SK-N-SH treated with all-trans-retinoic acid at 6 μM for 48 hours (cell line): ENCODE measurements at regions not wholly inside any gene's neighbourhood (a gene's known extent, or its start where the extent isn't known, plus 50 kb on each side); places are given as distances from the start of the nearest gene placed in this dataset.

ENCODE experiments used
- ATAC-seq: fragments of 200-7000 bp; cut with Tn5 transposase; 3 replicates; pipeline ENCODE4 v1.9.1; 2020; ENCODE audit warnings: mild to moderate bottlenecking, moderate library complexity
- ARNTL ChIP-seq: fragments of 450-650 bp; formaldehyde crosslinking; IDR thresholded peaks from 2 replicates; pipeline ENCODE4 v1.5.0; 2020; ENCODE audit warnings: low read depth, mild to moderate bottlenecking, moderate library complexity, borderline replicate concordance
- BACH2 ChIP-seq: fragments of 250-450 bp; sonication (Bioruptor Pico); IDR thresholded peaks from 2 replicates; pipeline ENCODE4 v1.9.0; 2021; ENCODE audit warnings: mild to moderate bottlenecking, borderline replicate concordance
- CSDC2 ChIP-seq: fragments of 250-450 bp; sonication (Bioruptor Pico); IDR thresholded peaks from 2 replicates; pipeline ENCODE4 v1.5.0; 2020; ENCODE audit warnings: mild to moderate bottlenecking, moderate library complexity
- CSRNP3 ChIP-seq: fragments of 250-450 bp; sonication (Bioruptor Pico); IDR thresholded peaks from 2 replicates; pipeline ENCODE4 v1.5.1; 2021; ENCODE audit warnings: mild to moderate bottlenecking, moderate library complexity
- ESRRG ChIP-seq: fragments of 250-450 bp; sonication (Bioruptor Pico); IDR thresholded peaks from 2 replicates; pipeline ENCODE4 v1.6.1; 2021; ENCODE audit warnings: mild to moderate bottlenecking
- GLIS3 ChIP-seq: fragments of 250-450 bp; sonication (Bioruptor Pico); IDR thresholded peaks from 2 replicates; pipeline ENCODE4 v1.5.0; 2020; ENCODE audit warnings: mild to moderate bottlenecking, moderate library complexity
- ISL1 ChIP-seq: fragments of 250-450 bp; sonication (Bioruptor Pico); IDR thresholded peaks from 2 replicates; pipeline ENCODE4 v2.1.2; 2022; ENCODE audit warnings: mild to moderate bottlenecking, moderate library complexity
- OSR1 ChIP-seq: fragments of 250-450 bp; sonication (Bioruptor Pico); IDR thresholded peaks from 2 replicates; pipeline ENCODE4 v1.8.0; 2022; ENCODE audit warnings: moderate library complexity, mild to moderate bottlenecking, inconsistent platforms
- PATZ1 ChIP-seq: fragments of 250-450 bp; sonication (Bioruptor Pico); IDR thresholded peaks from 2 replicates; pipeline ENCODE4 v1.8.0; 2020; ENCODE audit warnings: mild to moderate bottlenecking, moderate library complexity, borderline replicate concordance
- POU6F1 ChIP-seq: fragments of 250-450 bp; sonication (Bioruptor Pico); IDR thresholded peaks from 2 replicates; pipeline ENCODE4 v1.8.0; 2021; ENCODE audit warnings: low read depth, mild to moderate bottlenecking, moderate library complexity, borderline replicate concordance
- PPARA ChIP-seq: fragments of 250-450 bp; sonication (Bioruptor Pico); IDR thresholded peaks from 2 replicates; pipeline ENCODE4 v1.5.0; 2020; ENCODE audit warnings: mild to moderate bottlenecking, borderline replicate concordance
- RARB ChIP-seq: fragments of 250-450 bp; sonication (Bioruptor Pico); IDR thresholded peaks from 2 replicates; pipeline ENCODE4 v1.8.0; 2021; ENCODE audit warnings: mild to moderate bottlenecking, moderate library complexity
- SNAI2 ChIP-seq: fragments of 250-450 bp; sonication (Bioruptor Pico); IDR thresholded peaks from 2 replicates; pipeline ENCODE4 v1.5.0; 2020; ENCODE audit warnings: mild to moderate bottlenecking, moderate library complexity
- TCF4 ChIP-seq: fragments of 250-450 bp; sonication (Bioruptor Pico); IDR thresholded peaks from 2 replicates; pipeline ENCODE4 v1.8.0; 2021; ENCODE audit warnings: mild to moderate bottlenecking, moderate library complexity, borderline replicate concordance
- TOX ChIP-seq: fragments of 250-450 bp; sonication (Bioruptor Pico); IDR thresholded peaks from 2 replicates; pipeline ENCODE4 v1.8.0; 2021; ENCODE audit warnings: mild to moderate bottlenecking, moderate library complexity, borderline replicate concordance
- TSHZ2 ChIP-seq: fragments of 250-450 bp; sonication (Bioruptor Pico); IDR thresholded peaks from 2 replicates; pipeline ENCODE4 v1.5.0; 2020; ENCODE audit warnings: mild to moderate bottlenecking, moderate library complexity
- ZC3H10 ChIP-seq: fragments of 250-450 bp; sonication (Bioruptor Pico); IDR thresholded peaks from 2 replicates; pipeline ENCODE4 v1.5.1; 2021; ENCODE audit warnings: mild to moderate bottlenecking, moderate library complexity
- ZFP3 ChIP-seq: fragments of 250-450 bp; sonication (Bioruptor Pico); IDR thresholded peaks from 2 replicates; pipeline ENCODE4 v1.5.0; 2020; ENCODE audit warnings: mild to moderate bottlenecking, moderate library complexity
- ZFP30 ChIP-seq: fragments of 450-650 bp; formaldehyde crosslinking; IDR thresholded peaks from 2 replicates; pipeline ENCODE4 v1.5.0; 2022; ENCODE audit warnings: mild to moderate bottlenecking, moderate library complexity
- ZNF565 ChIP-seq: fragments of 450-650 bp; formaldehyde crosslinking; conservative IDR thresholded peaks from 2 replicates; pipeline ENCODE4 v1.5.0; 2020; ENCODE audit warnings: low read depth, mild to moderate bottlenecking, moderate library complexity
- ZNF70 ChIP-seq: fragments of 450-650 bp; formaldehyde crosslinking; IDR thresholded peaks from 2 replicates; pipeline ENCODE4 v1.5.0; 2020; ENCODE audit warnings: mild to moderate bottlenecking, moderate library complexity
- ZNF8 ChIP-seq: fragments of 450-650 bp; formaldehyde crosslinking; IDR thresholded peaks from 2 replicates; pipeline ENCODE4 v1.5.0; 2020; ENCODE audit warnings: mild to moderate bottlenecking, moderate library complexity
- TF ChIP-seq, protein P1 (sequence below): fragments of 250-450 bp; sonication (Bioruptor Pico); IDR thresholded peaks from 2 replicates; pipeline ENCODE4 v1.5.1; 2020; ENCODE audit warnings: low read depth, mild to moderate bottlenecking, moderate library complexity

- TF ChIP-seq CSDC2 (no peak), SNAI2 (CRISPR knock-in tag) (no peak), ZNF565 (CRISPR knock-in tag) (no peak), CSRNP3 (CRISPR knock-in tag) (no peak), ISL1 (CRISPR knock-in tag) (no peak), GLIS3 (no peak), ZNF70 (no peak), BACH2 (CRISPR knock-in tag) (no peak), ZNF8 (CRISPR knock-in tag) (no peak), TOX (CRISPR knock-in tag) (no peak), POU6F1 (CRISPR knock-in tag) (no peak), OSR1 (no peak), PPARA (CRISPR knock-in tag) (no peak)
- TF ChIP-seq, protein P1, sequence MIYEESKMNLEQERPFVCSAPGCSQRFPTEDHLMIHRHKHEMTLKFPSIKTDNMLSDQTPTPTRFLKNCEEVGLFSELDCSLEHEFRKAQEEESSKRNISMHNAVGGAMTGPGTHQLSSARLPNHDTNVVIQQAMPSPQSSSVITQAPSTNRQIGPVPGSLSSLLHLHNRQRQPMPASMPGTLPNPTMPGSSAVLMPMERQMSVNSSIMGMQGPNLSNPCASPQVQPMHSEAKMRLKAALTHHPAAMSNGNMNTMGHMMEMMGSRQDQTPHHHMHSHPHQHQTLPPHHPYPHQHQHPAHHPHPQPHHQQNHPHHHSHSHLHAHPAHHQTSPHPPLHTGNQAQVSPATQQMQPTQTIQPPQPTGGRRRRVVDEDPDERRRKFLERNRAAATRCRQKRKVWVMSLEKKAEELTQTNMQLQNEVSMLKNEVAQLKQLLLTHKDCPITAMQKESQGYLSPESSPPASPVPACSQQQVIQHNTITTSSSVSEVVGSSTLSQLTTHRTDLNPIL (CRISPR knock-in tag): no peak
- no peak for ATAC-seq
Observed at GRCh38 chr12:88756917-88757316, 176.6 kb upstream of the KITLG start.

GRCh38 chr12:88756153-88756552 lies 175.9 kb upstream of the KITLG start:
- TF ChIP-seq ZC3H10: no peak
- no peak for TF ChIP-seq TOX (CRISPR knock-in tag)
- no peak for TF ChIP-seq OSR1
- TF ChIP-seq ARNTL (CRISPR knock-in tag): no peak
- TF ChIP-seq ESRRG (CRISPR knock-in tag): no peak
- no peak for TF ChIP-seq ZNF8 (CRISPR knock-in tag)
- TF ChIP-seq ZFP3 (CRISPR knock-in tag): no peak
- no peak for TF ChIP-seq ISL1 (CRISPR knock-in tag)
- TF ChIP-seq, protein P1 (CRISPR knock-in tag): no peak
- no peak for TF ChIP-seq TSHZ2 (CRISPR knock-in tag)
- no peak for TF ChIP-seq POU6F1 (CRISPR knock-in tag)
- TF ChIP-seq PPARA (CRISPR knock-in tag): no peak
- no peak for TF ChIP-seq ZFP30 (CRISPR knock-in tag)
- TF ChIP-seq TCF4: no peak
- no peak for TF ChIP-seq ZNF70
- no peak for ATAC-seq

DNA sequence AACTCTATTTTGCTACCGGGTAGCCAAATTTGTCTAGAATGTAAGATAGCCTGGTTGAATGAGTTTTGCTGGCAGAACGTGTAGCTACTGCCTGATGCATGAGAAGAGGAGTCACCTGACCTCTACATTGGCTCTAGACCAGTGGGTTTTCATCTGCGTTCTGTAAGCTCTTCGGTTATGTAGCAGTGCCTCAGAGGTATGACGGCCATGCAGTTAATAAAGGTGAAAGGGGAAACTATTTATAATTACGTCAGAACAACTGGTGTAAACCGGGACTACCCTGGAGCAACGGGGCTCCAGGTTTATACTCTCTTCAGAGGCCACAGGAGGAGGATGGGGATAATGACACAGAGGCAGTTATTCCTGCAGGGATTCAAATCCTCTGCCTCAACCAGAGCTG lies 173.4 kb upstream of the KITLG start:
- no peak for ATAC-seq
- TF ChIP-seq CSDC2 (no peak), SNAI2 (CRISPR knock-in tag) (no peak), TOX (CRISPR knock-in tag) (no peak), RARB (CRISPR knock-in tag) (no peak), TCF4 (no peak), PATZ1 (CRISPR knock-in tag) (no peak), ZFP3 (CRISPR knock-in tag) (no peak), PPARA (CRISPR knock-in tag) (no peak), ARNTL (CRISPR knock-in tag) (no peak), ZNF70 (no peak), GLIS3 (no peak), ISL1 (CRISPR knock-in tag) (no peak), BACH2 (CRISPR knock-in tag) (no peak), POU6F1 (CRISPR knock-in tag) (no peak), ZNF565 (CRISPR knock-in tag) (no peak), ZFP30 (CRISPR knock-in tag) (no peak), ZNF8 (CRISPR knock-in tag) (no peak)
